ENCODE measurements at regions not wholly inside any gene's neighbourhood (a gene's known extent, or its start where the extent isn't known, plus 50 kb on each side); places are given as distances from the start of the nearest gene placed in this dataset.
"Not testable (repeated sequence)": the region's sequence is repeated elsewhere in the genome, so short reads cannot be mapped to it uniquely, and the experiment has no call there.

DNA sequence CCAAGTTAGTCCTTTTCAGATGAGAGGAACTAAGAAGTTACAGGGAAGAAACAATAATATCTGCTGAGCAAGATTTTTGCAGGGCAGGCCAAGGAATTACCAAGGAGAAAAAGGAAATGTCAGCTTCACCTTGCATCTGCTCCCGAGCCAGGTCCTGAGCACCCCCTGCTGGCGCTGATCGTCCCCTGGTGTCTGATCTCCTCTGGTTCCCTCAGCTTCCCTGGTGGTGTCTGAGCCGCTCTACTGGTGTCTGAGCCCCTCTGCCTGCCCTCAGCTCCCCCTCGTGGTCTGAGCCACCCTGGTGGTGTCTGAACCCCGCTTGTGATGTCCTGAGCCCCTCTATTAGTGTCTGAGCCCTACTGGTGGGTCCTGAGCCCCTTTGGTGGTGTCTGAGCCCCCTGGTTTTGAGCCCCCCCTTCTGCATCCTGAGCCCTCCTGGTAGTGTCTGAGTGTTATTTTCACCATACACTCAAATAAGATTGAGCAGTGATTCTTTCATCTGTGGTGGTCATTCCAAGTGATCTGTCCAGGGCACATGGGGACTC, 196.6 kb upstream of the POTEB2 start:
- TF ChIP-seq, protein P1, sequence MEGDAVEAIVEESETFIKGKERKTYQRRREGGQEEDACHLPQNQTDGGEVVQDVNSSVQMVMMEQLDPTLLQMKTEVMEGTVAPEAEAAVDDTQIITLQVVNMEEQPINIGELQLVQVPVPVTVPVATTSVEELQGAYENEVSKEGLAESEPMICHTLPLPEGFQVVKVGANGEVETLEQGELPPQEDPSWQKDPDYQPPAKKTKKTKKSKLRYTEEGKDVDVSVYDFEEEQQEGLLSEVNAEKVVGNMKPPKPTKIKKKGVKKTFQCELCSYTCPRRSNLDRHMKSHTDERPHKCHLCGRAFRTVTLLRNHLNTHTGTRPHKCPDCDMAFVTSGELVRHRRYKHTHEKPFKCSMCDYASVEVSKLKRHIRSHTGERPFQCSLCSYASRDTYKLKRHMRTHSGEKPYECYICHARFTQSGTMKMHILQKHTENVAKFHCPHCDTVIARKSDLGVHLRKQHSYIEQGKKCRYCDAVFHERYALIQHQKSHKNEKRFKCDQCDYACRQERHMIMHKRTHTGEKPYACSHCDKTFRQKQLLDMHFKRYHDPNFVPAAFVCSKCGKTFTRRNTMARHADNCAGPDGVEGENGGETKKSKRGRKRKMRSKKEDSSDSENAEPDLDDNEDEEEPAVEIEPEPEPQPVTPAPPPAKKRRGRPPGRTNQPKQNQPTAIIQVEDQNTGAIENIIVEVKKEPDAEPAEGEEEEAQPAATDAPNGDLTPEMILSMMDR (conservative IDR thresholded peaks at IDR 0.05; ENCODE audit: low read depth, low read length) = not testable (repeated sequence)
- TF ChIP-seq EZH2 (IDR thresholded peaks at IDR 0.05; ENCODE audit: low read length, unreplicated experiment) = not testable (repeated sequence)
